Retina (tissue), 1 donor: ENCODE measurements at regions not wholly inside any gene's neighbourhood (a gene's known extent, or its start where the extent isn't known, plus 50 kb on each side); places are given as distances from the start of the nearest gene placed in this dataset.
"Not testable (repeated sequence)": the region's sequence is repeated elsewhere in the genome, so short reads cannot be mapped to it uniquely, and the experiment has no call there.

Experiments used
- DNase-seq: peaks from one replicate; pipeline ENCODE4 v3.0.0-alpha.2; 2016

DNA sequence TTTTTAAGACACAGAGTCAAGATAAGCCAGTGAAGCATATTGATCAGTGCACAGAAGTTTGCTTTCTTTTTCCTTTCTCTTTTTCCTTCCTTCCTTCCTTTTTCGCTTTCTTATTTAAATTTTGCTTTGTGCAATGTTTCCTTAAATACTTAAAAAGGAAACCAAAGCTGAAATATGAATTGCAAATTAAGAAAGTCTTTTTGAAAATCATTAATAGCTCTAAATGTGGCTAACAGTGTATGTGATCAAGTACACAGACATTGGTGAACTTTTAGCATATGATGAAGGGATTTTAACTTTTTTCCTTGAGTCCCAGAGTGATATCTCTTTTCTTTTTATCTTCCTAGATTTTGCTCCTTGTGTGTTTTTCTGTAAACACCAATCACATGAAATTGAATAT, 1356.9 kb upstream of the PRR20A start:
- no peak for DNase-seq

DNA sequence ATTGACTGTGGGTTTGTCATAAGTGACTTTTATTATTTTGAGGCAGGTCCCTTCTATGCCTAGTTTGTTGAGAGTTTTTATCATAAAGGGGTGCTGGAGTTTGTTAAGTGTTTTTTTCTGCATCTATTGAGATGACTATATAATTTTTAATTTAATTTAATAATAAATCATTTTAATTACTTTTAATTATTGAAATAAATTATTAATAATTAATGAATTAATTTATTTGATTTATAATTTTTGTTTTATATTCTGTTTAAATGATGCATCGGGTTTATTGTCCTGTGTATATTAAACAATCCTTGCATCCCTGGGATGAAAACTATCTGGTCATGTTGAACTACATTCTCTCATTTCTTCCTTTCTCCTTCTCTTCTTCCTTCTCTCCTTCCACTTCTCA, 1352.2 kb upstream of the PRR20A start:
- no peak for DNase-seq

DNA sequence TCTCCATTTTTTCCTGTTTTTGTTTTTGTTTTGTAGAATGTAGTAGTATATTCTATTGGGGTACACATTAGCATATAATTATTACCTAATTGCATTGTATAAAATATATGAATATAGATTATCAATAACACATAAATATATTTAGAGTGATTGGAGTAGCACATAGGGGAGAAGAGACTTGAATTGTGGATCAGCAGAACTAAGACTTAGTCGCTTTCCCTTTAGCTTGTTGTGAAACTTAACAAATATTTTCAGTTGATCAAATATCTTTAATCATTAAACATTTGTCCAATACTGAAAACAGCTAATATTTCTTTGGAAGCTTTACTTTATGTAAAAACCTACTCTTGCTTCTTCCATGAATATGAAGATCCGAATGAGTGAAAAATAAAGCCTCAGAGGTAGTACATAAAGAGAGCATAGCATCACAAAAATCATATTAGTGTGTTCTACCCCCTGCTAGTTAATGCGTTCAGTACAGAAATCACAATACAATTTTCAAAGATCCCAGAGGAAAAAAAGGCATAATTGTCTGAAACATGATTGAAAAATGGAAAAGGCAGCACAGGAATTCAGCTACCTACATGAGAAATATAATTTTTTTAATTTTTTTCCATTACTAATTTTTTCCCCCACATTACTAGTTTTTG, 1348.0 kb upstream of the PRR20A start:
- DNase-seq: no peak

DNA sequence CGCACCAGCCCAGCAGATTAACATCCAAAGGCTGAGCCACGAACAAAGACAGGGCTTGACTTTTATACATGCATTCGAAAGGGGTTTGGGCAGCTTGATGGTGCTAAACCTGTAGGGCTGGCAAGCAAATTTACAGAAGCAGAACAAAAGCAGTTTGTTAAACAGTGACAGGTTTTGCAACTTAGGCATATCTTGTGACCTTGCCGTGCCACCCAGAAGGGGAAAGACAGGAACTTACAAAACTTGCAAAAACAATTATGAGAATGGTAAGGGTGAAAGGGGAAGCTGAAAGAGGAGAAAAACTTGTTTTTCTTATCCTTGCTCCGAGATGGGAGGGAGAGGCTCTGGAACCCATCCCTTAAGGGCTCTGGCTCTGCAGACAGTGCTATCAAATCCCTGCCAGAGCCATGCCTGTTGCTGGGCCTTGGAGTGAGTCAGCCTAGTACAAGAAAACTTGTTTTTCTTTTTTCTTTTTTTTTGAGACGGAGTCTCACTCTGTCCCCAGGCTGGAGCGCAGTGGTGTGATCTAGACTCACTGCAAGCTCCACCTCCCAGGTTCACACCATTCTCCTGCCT, 1325.2 kb upstream of the PRR20A start:
- no peak for DNase-seq

DNA sequence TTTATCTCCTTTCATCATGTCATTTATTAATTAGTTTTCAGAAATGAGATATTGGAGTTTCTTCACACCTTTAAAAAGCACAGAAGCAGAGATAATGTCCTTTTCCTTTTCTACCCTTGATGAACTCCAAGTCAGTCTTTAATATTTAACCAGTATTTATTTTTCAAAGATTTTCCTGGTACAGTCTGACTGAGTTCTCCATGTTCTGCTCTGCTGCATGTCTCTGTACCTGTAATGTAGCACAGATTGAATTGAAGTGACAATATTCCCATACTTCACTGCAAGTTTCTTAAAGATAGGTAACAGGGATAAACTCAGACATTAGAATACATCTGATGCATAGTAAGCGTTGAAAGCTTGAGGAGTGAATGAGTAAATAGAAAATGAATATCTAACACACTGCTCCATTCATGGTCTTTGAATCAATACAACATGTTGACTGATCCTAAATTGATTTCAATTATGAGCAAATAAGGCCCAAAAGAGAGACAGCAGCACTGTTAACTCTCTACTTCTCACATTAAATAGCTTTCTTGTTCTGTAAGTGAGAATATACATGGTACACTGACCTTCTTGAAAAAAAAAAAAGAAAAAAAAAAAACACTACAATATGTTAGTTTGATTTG, 1323.6 kb upstream of the PRR20A start:
- no peak for DNase-seq

DNA sequence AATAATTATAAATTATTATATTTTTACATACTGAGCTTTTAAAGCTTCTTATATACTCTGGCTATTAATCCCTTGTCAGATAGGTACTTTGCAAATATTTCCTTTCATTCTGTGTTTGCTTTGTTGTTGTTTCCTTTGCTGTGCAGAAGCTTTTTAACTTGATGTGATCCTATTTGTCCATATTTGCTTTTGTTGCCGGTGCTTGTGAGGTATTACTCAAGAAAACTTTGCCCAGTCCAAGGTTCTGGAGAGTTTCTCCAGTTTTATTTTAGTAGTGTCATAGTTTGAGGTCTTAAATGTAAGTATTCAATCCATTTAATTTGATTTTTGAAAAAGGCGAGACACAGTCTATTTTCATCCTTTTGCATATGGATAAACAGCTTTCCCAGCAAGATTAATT, 1319.9 kb upstream of the PRR20A start:
- DNase-seq: no peak

DNA sequence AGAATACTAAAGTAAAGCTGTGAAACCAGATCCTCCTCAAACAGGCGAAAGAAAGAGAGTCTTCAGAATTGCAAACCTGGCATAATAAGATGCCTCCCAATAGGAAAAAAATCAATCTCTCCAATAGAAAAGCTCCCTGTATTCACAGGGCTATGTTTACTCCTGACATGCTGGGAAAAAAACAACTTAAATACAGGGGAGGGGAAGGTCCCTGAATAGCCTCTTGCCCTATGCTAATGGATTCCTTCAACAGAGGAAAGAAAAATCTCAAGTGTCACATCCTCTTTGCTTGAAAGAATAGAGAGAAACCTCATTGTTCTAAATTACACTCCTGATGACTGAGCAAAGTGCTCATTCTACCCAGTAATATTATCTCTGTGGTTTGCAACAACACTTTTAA, 1271.1 kb upstream of the PRR20A start:
- no peak for DNase-seq

DNA sequence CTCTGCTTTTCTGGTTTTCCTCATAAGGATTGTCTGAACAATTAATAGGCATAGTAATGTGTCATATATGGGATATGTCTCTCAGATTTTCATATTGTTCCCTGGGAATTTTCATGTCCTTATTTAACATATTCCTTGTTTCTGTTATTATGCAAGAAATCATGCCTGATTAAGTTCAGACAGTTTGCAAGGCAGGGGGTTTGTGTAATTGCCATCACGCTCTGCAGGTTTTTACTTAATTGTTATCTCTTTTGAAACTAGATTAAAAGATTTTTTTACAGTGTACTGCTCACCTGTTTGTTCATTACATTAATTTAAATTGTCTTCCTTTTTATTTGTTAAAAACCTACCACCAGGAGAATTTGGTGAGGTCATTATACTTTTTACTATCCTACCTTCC, 1253.2 kb upstream of the PRR20A start:
- DNase-seq: peak; percentile 14

DNA sequence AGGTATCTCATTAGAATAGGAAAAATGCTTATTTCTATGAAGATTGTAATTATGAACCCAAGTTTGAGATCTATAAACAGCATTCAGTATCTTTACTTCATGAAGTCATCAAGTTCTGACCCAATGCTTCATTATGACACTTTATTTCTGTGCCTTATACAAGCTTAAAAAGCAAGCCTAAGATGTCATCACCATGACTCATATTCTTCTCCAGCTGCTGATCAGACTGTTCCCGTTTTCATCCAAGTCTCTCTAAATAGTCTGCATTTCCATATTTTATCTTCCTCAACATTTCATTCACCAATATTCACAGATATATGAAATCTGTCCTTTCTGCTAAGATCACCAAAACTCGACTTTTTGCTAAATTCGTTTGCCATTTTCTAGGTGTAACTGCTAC, 1247.2 kb upstream of the PRR20A start:
- DNase-seq: no peak

DNA sequence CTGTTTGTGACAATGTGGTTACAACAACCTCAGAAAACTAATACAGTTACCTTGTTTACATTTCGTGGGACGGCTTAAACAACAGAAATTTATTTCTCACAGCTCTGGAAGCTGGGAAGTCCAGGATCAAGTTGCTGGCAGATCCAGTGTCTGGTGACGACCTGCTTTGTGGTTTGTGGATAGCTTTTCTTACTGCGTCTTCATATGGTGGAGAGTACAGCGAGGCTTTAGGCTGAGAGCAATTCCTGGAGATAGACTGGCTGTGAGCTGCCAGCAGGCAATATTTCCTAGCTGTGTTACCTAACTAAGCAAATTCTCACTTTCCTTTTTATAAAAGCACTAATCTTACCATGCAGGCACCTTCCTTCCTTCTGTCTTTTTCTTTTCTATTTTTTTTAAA, 1203.5 kb upstream of the PRR20A start:
- DNase-seq: no peak

DNA sequence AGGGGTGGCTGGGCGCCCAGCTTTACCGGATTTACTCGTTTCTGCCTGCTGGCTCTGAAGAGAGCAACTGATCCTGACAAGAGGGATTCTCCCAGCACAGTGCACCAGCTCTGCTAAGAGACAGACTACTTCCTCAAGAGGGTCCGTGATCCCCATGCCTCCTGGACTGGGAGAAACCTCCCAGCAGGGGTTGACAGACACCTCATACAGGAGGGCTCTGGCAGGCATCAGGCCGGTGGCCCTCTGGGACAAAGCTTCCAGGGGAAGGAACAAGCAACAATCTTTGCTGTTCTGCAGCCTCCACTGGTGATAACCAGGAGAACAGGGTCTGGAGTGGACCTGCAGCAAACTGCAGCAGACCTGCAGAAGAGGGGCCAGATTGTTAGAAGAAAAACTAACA, 1192.5 kb upstream of the PRR20A start:
- DNase-seq: no peak

DNA sequence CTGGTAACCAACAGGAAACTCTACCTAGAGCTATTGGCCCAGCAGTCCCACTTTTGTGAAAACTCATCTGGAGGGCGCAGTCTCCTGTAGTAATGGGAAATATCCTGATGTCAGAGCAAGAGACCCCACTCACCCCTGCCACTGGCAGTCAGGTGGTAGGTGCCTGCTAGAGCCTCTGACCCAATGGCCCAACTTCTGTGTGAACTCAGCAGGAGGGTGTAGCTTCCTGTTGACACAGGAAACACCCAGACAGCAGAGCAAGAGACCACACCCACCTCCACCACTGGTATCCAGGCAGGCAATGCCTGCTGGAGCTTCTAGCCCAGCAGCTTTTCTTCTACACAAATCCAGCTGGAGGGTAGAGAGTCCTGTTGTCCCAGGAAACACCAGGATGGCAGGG, 1176.8 kb upstream of the PRR20A start:
- DNase-seq: no peak

DNA sequence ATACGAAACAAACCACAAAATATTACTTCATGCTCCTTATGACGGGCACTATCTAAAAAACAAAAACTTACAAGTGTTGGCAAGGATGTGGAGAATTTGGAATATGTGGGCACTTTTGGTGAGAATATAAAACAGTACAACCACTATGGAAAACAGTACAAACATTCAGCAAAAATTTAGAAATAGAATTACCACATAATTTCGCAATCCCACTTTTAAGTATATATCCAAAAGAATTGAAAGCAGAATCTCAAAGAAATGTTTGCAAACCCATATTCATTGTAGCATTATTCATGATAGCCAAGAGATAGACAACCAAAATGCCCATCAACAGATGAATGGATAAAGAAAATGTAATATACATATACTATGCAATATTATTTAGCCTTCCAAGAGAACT, 1173.7 kb upstream of the PRR20A start:
- DNase-seq: no peak

DNA sequence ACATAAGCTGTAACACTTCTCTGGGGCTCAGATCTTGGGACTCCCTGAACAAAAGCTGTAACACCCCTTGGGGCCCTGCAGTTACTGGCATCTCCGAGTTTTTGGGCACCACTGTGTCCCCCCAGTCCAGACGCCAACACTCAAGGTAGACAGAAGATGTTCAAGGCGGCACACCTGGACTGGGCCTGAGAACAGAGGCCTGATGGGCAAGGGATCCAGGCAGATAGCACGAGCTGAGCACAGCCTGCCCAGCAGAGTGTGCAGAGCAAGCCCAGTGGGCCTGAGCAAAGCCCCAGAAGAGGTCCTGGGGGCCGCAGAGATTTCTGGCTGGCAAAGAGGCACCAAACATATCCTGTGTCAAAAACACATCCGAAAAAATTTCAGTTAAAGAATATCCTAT, 1163.3 kb upstream of the PRR20A start:
- DNase-seq: no peak

DNA sequence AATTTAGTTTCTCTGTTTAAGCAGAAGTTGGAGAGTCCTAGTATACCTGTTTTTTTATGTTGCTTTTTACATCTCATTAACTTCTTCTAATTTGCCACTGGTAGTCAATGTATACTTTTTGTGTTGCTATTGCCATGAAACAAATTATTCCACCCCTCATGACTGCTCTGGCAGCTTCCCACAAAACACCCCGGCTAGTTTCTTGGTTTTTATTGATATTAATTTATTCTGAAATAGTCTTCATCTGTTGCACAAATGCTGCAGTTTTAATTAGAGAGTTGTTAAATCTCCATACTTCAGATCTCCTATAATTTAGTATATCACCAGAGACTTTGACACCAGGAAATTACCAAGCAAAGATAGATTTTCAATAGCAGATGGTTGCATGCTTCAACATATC, 1159.3 kb upstream of the PRR20A start:
- DNase-seq: no peak

DNA sequence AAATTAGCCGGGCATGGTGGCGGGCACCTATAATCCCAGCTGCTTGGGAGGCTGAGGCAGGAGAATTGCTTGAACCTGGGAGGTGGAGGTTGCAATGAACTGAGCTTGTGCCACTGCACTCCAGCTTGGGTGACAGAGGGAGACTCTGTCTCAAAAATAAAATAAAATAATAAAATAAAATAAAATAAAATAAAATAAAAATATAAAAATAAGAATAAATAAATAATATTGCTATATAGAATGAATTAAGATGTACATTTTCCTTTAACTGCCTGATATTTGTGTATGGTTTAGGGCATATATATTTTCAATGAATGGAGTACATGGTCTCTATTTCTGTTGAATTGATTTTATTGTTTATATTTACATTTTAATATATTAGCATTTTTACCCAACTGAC, 1156.7 kb upstream of the PRR20A start:
- not testable (repeated sequence) for DNase-seq

DNA sequence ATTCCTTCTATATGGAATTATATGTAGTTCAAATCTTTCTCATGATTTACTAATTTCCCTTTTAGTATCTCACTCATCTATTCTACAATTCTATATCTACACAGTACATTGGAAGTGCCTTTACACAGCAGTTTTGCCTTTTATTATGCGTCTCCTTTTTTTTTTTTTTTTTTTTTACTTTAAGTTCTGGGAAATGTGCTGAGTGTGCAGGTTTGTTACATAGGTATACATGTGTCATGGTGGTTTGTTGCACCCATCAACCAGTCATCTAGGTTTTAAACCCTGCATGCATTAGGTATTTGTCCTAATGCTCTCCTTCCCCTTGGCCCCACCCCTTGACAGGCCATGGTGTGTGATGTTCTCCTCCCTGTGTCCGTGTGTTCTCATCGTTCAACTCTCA, 1150.1 kb upstream of the PRR20A start:
- DNase-seq: no peak

DNA sequence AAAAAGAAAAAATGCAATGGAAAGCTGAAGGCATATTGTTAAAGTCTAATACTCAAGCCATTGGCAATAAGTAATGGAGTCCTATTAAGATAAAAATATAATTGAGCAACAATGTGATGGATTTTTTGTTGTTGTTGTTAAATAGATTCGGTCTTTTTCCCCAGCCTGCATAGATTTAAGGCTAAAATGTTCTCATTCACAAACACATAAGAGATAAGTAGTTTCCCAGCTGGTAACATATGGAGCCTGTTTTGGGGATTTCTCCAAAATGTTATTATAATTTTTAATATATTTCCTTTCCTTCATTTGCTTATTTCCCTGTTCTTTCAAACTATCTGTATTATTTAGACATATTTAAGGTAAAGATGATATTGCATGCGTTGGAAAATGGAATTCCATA, 1149.1 kb upstream of the PRR20A start:
- DNase-seq: no peak

DNA sequence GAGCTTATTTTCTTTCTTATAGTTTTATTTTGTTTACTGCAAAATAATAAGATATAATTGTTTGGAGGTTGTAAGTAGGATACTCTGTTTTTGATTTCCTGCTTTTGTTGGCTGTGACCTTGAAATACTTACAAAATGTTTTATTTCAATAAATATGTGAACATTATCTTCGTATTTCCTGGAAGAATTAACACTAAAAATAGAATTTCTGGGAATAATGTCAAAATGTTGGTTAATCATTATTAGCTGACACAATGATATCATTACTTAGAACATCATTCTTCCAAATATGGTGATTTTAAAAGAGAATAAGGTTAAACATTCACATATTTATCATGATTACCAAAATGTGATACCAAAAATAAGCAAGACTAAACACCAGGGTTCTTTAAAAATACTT, 1148.6 kb upstream of the PRR20A start:
- no peak for DNase-seq

DNA sequence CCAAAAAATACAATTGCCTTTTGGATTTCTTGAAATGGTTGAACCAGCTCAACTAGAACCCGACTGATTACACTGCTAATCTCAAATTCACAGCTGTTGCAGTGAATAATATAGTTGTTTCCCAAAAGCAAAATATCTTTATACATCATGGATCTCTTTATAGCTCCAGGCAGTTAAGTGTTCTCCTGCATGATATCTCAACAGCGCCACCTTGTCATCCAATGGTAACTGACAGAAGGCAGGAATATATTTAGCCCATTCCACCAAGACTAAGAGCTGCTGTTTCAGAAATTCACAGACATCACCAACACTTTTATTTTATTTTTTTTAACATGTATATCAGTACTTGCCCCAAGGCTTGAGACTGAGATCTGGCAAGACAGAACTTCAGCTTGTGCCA, 1141.0 kb upstream of the PRR20A start:
- no peak for DNase-seq

DNA sequence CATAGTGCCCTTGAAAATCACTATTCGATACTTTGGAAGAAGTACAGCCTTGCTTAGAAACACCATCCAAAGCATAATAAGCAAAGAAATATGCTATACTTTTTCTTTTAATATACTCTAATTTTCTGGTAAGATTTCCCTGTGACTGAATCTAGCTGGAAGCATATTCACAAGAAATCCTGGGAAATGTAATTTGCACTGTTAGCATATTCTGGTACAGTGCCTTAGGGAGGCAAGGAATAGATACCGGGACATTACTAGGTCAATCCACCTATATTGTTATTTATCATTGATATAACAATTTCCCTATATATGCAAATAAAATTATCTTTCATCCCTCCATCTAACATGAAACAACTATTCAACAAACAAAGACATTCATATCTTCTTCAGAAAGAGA, 1131.3 kb upstream of the PRR20A start:
- no peak for DNase-seq

DNA sequence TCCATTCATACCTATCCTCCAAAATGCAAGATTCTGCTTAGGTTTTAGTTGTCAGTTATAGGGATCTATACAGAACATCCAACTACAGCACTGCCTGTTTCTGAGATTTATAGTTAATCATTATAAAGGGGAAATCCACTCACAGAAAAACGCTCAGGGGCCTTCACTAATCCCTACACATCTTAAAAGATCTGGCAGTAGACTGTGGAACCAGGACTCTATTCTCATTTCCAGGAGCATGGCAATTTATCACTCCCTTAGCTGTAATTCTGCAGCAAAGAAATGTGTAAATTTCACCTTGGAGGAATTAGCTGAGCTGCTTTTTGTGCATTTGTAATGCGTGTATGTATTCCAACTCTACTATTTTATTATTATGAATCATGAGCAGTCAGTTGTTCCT, 1128.1 kb upstream of the PRR20A start:
- no peak for DNase-seq

DNA sequence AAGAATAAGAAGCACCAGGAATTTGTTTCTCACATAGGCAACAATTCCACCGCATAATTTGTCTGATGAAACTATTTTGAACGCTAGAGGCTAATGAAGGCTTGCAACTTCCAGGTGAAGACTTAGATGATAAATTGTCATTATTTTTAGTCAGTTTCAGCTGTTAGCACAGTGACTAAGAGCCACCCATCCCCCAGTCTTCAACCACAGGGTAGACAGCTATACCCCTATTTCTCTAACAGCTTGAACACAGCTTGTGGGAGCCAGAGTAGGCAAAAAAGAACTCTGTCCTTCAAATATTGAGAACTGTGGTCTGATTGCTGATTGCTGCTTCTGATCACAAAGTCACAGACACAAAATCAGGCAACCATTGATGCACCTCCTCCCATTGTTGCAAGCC, 1124.8 kb upstream of the PRR20A start:
- DNase-seq: no peak

DNA sequence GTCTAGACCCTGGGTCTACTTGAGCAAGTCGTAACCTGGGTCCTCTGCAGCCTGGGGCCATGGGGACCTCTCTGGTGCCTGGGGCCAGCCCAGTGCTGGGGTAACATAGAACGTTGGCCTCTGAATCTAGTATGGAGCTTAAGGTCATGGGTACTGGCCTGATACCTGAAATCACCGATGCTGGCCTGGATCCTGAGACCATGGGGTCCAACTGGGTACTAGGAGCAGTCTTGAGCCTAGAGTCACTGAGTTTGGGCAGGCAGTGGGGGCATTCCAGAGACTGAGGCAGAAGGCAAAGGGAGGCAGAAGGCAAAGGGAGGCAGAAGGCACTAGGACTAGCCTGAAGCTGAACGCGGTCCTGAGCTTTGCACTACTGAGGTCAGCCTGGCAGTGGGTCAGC, 1121.1 kb upstream of the PRR20A start:
- no peak for DNase-seq

DNA sequence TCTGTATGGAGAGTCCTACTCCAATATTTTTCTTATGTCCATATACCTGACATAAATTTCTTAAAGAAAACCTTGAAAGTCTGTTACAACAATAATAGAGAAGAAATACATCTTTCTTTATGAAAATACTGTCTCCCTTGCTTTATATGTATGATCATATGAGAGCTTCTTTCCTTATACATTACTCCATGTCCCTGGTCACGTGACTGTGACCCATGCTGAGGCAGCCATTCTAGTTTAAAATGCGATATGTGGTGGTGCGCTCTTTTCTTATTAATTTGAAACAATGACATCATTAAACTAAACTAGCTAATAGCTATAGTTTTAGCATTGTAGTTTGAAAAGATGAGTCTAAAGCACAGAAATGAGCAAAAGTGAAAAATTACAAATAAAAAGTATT, 1120.3 kb upstream of the PRR20A start:
- no peak for DNase-seq
